Neutrophil (primary cell): ENCODE measurements at regions not wholly inside any gene's neighbourhood (a gene's known extent, or its start where the extent isn't known, plus 50 kb on each side); places are given as distances from the start of the nearest gene placed in this dataset.

ENCODE experiments used
- H3K27ac ChIP-seq: fragments of 200-600 bp; sonication (generic); 2 replicates; pipeline ENCODE4 v1.5.1; 2016; ENCODE audit warnings: mild to moderate bottlenecking, moderate library complexity
- H3K27me3 ChIP-seq: fragments of 200-600 bp; sonication (generic); 2 replicates; pipeline ENCODE4 v1.6.0; 2016; ENCODE audit warnings: mild to moderate bottlenecking
- H3K36me3 ChIP-seq: fragments of 200-600 bp; sonication (generic); 2 replicates; pipeline ENCODE4 v1.5.1; 2017
- H3K4me1 ChIP-seq, 2 experiments: fragments of 200-600 bp in 1 of 2; sonication (generic) in 1 of 2; 1 replicate in 1 of 2; 2 replicates in 1 of 2; pipeline versions ENCODE4 v1.5.1 to v1.6.1; 2013 to 2016; ENCODE audit warnings: low read depth in 1 of 2, low read length in 1 of 2, mild to moderate bottlenecking in 1 of 2, moderate library complexity in 1 of 2; ENCODE audit not compliant: control insufficient read depth in 1 of 2, insufficient read depth in 1 of 2
- H3K4me3 ChIP-seq, 2 experiments: fragments of 200-600 bp in 1 of 2; sonication (generic) in 1 of 2; 1 replicate in 1 of 2; 2 replicates in 1 of 2; pipeline ENCODE4 v1.5.1; 2013 to 2016; ENCODE audit warnings: low read depth in 1 of 2, low read length in 1 of 2, mild to moderate bottlenecking in 1 of 2, moderate library complexity in 1 of 2
- H3K9me3 ChIP-seq: fragments of 200-600 bp; sonication (generic); 2 replicates; pipeline ENCODE4 v1.5.1; 2016
- CTCF ChIP-seq: fragments of 200-600 bp; sonication (generic); IDR thresholded peaks from 2 replicates; pipeline ENCODE4 v1.5.1; 2016; ENCODE audit warnings: antibody characterized with exemption

- no peaks in the 10 kb centered on the region for H3K9me3 ChIP-seq
- no peaks in the 10 kb centered on the region for H3K36me3 ChIP-seq
- peaks cover 100% of the 10 kb centered on the region for H3K27me3 ChIP-seq
- H3K4me3 ChIP-seq, result no peak overlapping the region
- H3K4me1 ChIP-seq, result peaks cover 0 to 2% of the 10 kb centered on the region in 2 experiments
- no peak for TF ChIP-seq CTCF
- no peak overlapping the region for H3K27ac ChIP-seq
Observed at GRCh38 chr5:73303148-73304079, 130.4 kb downstream of the TMEM174 start.

- H3K4me3 ChIP-seq, result no peak overlapping the region
- no peak overlapping the region for H3K27ac ChIP-seq
- H3K27me3 ChIP-seq, result peaks cover 100% of the 10 kb centered on the region
- H3K9me3 ChIP-seq, result no peaks in the 10 kb centered on the region
- TF ChIP-seq CTCF, result no peak
- H3K4me1 ChIP-seq, result peaks cover 0 to 2% of the 10 kb centered on the region in 2 experiments
- no peaks in the 10 kb centered on the region for H3K36me3 ChIP-seq
Observed at GRCh38 chr5:73302797-73303147, 129.8 kb downstream of the TMEM174 start.

GRCh38 chr5:73301208-73301901 lies 128.4 kb downstream of the TMEM174 start:
- H3K4me3 ChIP-seq, result no peak overlapping the region
- no peak overlapping the region for H3K27ac ChIP-seq
- no peaks in the 10 kb centered on the region for H3K9me3 ChIP-seq
- no peak for TF ChIP-seq CTCF
- H3K4me1 ChIP-seq, result peaks cover 0 to 2% of the 10 kb centered on the region in 2 experiments
- no peaks in the 10 kb centered on the region for H3K36me3 ChIP-seq
- peaks cover 100% of the 10 kb centered on the region for H3K27me3 ChIP-seq

- Histone ChIP-seq H3K9me3 (no peaks in the 10 kb centered on the region), H3K36me3 (no peaks in the 10 kb centered on the region), H3K27me3 (peaks cover 100% of the 10 kb centered on the region), H3K4me3 (no peak overlapping the region), H3K27ac (no peak overlapping the region), H3K4me1 (peaks cover 0 to 2% of the 10 kb centered on the region in 2 experiments)
- no peak for TF ChIP-seq CTCF
Observed at GRCh38 chr5:73300337-73301207, 127.6 kb downstream of the TMEM174 start.

GRCh38 chr5:73299665-73300336 lies 126.8 kb downstream of the TMEM174 start:
- H3K4me1 ChIP-seq, result peaks cover 0 to 2% of the 10 kb centered on the region in 2 experiments
- peaks cover 100% of the 10 kb centered on the region for H3K27me3 ChIP-seq
- H3K4me3 ChIP-seq, result no peak overlapping the region
- no peak overlapping the region for H3K27ac ChIP-seq
- no peaks in the 10 kb centered on the region for H3K9me3 ChIP-seq
- TF ChIP-seq CTCF, result no peak
- H3K36me3 ChIP-seq, result no peaks in the 10 kb centered on the region
